Activated CD8-positive, alpha-beta T cell treated with anti-CD3 and anti-CD28 coated beads, Interleukin-2, amount 10 ng/mL, durations not matched to agents 7 days and 5 days (primary cell): ENCODE measurements at regions not wholly inside any gene's neighbourhood (a gene's known extent, or its start where the extent isn't known, plus 50 kb on each side); places are given as distances from the start of the nearest gene placed in this dataset.
"Not testable (repeated sequence)": the region's sequence is repeated elsewhere in the genome, so short reads cannot be mapped to it uniquely, and the experiment has no call there.

Experiments
- ATAC-seq: fragments of 150-1000 bp; cut with Tn5 transposase; one replicate; pipeline ENCODE4 v1.10.0; 2021; ENCODE audit warnings: moderate library complexity
- CTCF ChIA-PET: fragments of 350-600 bp; sonication (Branson Sonifier 250); formaldehyde crosslinking; loops from one replicate; lab custom pipeline; 2021; ENCODE audit warnings: antibody characterized with exemption; lab: Charles Lee
- POLR2A ChIA-PET: fragments of 350-600 bp; sonication (Branson Sonifier 250); formaldehyde crosslinking; loops from one replicate; lab custom pipeline; 2021; ENCODE audit warnings: antibody characterized with exemption; lab: Charles Lee
- DNase-seq: peaks from one replicate; pipeline ENCODE4 v3.0.0-alpha.2; 2020
- H3K27ac Mint-ChIP-seq: one replicate; pipeline ENCODE4 v1.8.0; 2021; ENCODE audit warnings: mild to moderate bottlenecking, mixed read lengths
- H3K27me3 Mint-ChIP-seq: one replicate; pipeline ENCODE4 v1.8.0; 2021; ENCODE audit warnings: low read depth, mixed read lengths
- H3K36me3 Mint-ChIP-seq: one replicate; pipeline ENCODE4 v1.8.0; 2021; ENCODE audit warnings: low read depth, mixed read lengths
- H3K4me1 Mint-ChIP-seq: one replicate; pipeline ENCODE4 v1.8.0; 2021; ENCODE audit warnings: low read depth, mixed read lengths
- H3K4me3 Mint-ChIP-seq: one replicate; pipeline ENCODE4 v1.8.0; 2021; ENCODE audit warnings: mild to moderate bottlenecking, mixed read lengths
- H3K9me3 Mint-ChIP-seq: one replicate; pipeline ENCODE4 v1.8.0; 2022; ENCODE audit warnings: mixed read lengths; ENCODE audit not compliant: insufficient read depth

GRCh38 chr12:67540920-67541624 lies 107.5 kb upstream of the DYRK2 start:
- ChIA-PET CTCF (no interaction called here), POLR2A (no interaction called here)
- Mint-ChIP-seq H3K4me3 (no peak overlapping the region), H3K9me3 (no peaks in the 10 kb centered on the region), H3K36me3 (no peaks in the 10 kb centered on the region), H3K4me1 (peaks cover 14% of the 10 kb centered on the region), H3K27me3 (no peaks in the 10 kb centered on the region), H3K27ac (peak overlapping the region; percentile 44)
- DNase-seq (no peak), ATAC-seq (no peak)

- no peak overlapping the region for H3K4me3 Mint-ChIP-seq
- CTCF ChIA-PET: no interaction called here
- no peak for ATAC-seq
- H3K36me3 Mint-ChIP-seq: no peaks in the 10 kb centered on the region
- no peak for DNase-seq
- POLR2A ChIA-PET: no interaction called here
- peaks cover 14% of the 10 kb centered on the region for H3K4me1 Mint-ChIP-seq
- H3K27me3 Mint-ChIP-seq: no peaks in the 10 kb centered on the region
- H3K27ac Mint-ChIP-seq: peak overlapping the region; percentile 44
- no peaks in the 10 kb centered on the region for H3K9me3 Mint-ChIP-seq
These were observed 106.9 kb upstream of the DYRK2 start for GRCh38 chr12:67541625-67541991.

DNA sequence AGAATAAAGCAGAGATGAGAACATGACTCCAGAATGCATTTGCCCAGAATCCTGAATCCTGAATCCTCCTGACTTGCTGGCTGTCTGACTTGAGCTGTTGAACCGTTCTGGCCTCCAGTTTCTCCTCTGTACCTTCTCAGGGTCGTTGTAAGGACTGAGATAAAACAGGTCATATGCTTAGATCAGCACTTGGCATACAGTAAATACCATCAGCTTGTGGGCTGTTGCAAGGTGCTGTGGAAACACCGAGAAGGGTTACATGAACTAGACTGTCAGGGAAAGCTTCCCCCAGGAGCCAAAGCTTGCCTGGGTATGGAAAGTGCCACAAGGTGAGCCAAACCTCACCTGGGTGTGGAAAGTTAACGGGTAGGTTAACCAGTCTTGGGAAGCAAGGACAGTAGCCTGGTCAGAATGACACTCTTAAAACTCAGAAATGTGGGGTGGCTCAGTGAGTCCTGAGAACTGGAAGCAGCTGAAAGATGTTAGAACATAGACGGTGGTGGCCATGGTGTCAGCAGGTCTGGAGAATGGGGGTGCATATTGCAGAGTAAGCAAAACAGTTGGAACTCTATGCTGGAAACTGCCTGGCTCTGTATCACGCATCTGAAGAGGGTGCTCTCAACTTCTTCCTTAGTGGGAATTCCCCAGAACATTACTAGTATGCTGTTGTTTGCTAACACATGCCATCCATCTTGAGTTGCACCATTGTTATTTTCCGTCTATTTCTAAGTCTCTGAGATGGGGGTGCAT lies 105.3 kb upstream of the DYRK2 start:
- Mint-ChIP-seq H3K4me1 (peaks cover 11% of the 10 kb centered on the region), H3K9me3 (no peaks in the 10 kb centered on the region), H3K27ac (no peak overlapping the region), H3K27me3 (no peaks in the 10 kb centered on the region), H3K36me3 (no peaks in the 10 kb centered on the region), H3K4me3 (no peak overlapping the region)
- CTCF ChIA-PET: interaction anchor here (1.1 to 1.5 kb wide), 2 partner anchors 12 to 14 kb away, joined by 3 to 5 read pairs; no protein-coding TSS in a partner anchor
- ATAC-seq (no peak), DNase-seq (no peak)
- POLR2A ChIA-PET: no interaction called here

GRCh38 chr12:67545298-67545697 lies 103.2 kb upstream of the DYRK2 start:
- POLR2A ChIA-PET: interaction anchor here (0.7 kb wide), 1 partner anchor 48 kb away, joined by 4 read pairs; no protein-coding TSS in a partner anchor
- CTCF ChIA-PET: interaction anchor here (1.9 kb wide), 1 partner anchor 18 kb away, joined by 6 read pairs; no protein-coding TSS in a partner anchor
- no peak for DNase-seq
- no peak overlapping the region for H3K27ac Mint-ChIP-seq
- ATAC-seq: no peak
- no peaks in the 10 kb centered on the region for H3K9me3 Mint-ChIP-seq
- no peaks in the 10 kb centered on the region for H3K36me3 Mint-ChIP-seq
- peaks cover 11% of the 10 kb centered on the region for H3K4me1 Mint-ChIP-seq
- no peak overlapping the region for H3K4me3 Mint-ChIP-seq
- H3K27me3 Mint-ChIP-seq: peaks cover 1% of the 10 kb centered on the region

- Mint-ChIP-seq H3K36me3 (peaks cover 6% of the 10 kb centered on the region), H3K9me3 (no peaks in the 10 kb centered on the region), H3K27me3 (peaks cover 1% of the 10 kb centered on the region), H3K4me3 (no peak overlapping the region), H3K4me1 (peaks cover 5% of the 10 kb centered on the region), H3K27ac (no peak overlapping the region)
- DNase-seq: no peak
- ChIA-PET POLR2A (no interaction called here), CTCF (interaction anchor here (1.3 to 1.9 kb wide), 3 partner anchors 17 to 190 kb away, joined by 4 to 6 read pairs (median 4); no protein-coding TSS in a partner anchor)
- no peak for ATAC-seq
These were observed 101.8 kb upstream of the DYRK2 start for GRCh38 chr12:67546746-67547145.

DNA sequence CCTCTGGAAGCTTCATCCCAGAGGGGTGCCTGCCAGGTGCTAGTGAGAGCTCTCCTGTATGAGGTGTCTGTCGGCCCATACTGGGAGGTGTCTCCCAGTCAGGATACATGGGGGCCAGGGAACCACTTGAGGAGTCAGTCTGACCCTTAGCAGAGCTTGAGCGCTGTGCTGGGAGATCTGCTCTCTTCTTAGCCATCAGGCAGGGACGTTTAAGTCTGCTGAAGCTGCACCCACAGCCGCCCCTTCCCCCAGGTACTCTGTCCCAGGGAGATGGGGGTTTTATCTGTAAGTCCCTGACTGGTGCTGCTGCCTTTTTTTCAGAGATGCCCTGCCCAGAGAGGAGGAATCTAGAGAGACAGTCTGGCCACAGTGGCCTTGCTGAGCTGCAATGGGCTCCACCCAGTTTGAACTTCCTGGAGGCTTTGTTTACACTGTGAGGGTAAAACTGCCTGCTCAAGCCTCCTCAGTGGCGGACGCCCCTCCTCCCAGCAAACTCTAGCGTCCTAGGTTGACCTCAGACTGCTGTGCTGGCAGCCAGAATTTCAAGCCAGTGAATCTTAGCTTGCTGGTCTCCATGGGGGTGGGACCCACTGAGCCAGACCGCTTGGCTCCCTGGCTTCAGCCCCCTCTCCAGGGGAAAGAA lies 93.3 kb upstream of the DYRK2 start:
- CTCF ChIA-PET: interaction anchor here (1.0 to 1.6 kb wide), 2 partner anchors 12 to 27 kb away, joined by 3 read pairs; no protein-coding TSS in a partner anchor
- H3K36me3 Mint-ChIP-seq: peaks cover 16% of the 10 kb centered on the region
- H3K9me3 Mint-ChIP-seq, H3K4me1 Mint-ChIP-seq, H3K4me3 Mint-ChIP-seq, H3K27me3 Mint-ChIP-seq: not testable (repeated sequence)
- DNase-seq (peak; percentile 55), ATAC-seq (peak; percentile 61)
- peak overlapping the region; percentile 69 for H3K27ac Mint-ChIP-seq
- POLR2A ChIA-PET: interaction anchor here (0.6 kb wide), 1 partner anchor 100 kb away, joined by 3 read pairs; no protein-coding TSS in a partner anchor

DNA sequence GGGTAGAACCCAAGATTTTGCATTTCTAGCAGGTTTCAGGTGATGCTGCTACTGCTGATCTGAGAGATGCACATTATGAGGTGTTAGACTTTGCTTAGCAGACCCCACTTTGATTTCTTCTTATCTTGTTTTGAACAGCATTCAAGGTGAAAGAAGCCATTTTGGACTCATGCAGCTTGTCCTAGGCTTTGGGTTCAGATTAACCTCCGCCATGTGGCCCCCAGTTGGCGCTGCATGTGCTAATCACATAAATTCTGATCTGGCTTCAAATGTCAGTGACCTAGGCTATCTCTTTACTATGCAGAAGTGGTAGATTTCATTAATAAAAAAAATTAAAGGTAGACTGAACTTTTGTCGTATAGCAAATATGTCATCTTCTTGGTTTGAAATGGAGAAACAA lies 89.8 kb upstream of the DYRK2 start:
- Mint-ChIP-seq H3K4me1 (no peaks in the 10 kb centered on the region), H3K27me3 (no peaks in the 10 kb centered on the region), H3K9me3 (peaks cover 11% of the 10 kb centered on the region), H3K36me3 (peaks cover 16% of the 10 kb centered on the region), H3K27ac (no peak overlapping the region), H3K4me3 (no peak overlapping the region)
- DNase-seq: no peak
- CTCF ChIA-PET: interaction anchor here (1.0 to 2.4 kb wide), 2 partner anchors 16 to 68 kb away, joined by 3 to 5 read pairs; no protein-coding TSS in a partner anchor
- POLR2A ChIA-PET: no interaction called here
- ATAC-seq: no peak

DNA sequence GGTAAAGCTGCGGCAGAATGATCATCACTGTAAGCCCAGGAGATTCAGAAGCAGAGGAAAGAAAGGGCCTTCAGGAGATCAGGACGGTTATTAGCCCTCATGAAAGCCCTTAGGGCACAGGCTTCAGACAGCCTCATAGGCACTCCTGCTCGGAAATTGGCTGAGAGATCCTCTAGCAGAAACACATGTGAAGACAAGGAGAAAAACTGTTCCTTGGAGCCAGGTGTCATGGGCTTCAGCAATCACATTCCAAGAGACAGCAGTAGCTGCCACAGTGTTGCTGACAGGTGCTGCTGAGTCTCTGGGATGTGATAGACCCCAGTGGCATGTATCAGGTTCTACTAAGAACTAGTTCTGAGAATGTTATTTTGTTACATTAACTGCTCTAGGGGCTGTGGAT lies 88.8 kb upstream of the DYRK2 start:
- Mint-ChIP-seq H3K4me1 (no peaks in the 10 kb centered on the region), H3K36me3 (peaks cover 16% of the 10 kb centered on the region), H3K9me3 (peaks cover 11% of the 10 kb centered on the region), H3K4me3 (no peak overlapping the region), H3K27me3 (no peaks in the 10 kb centered on the region), H3K27ac (no peak overlapping the region)
- DNase-seq (no peak), ATAC-seq (no peak)
- CTCF ChIA-PET: no interaction called here
- POLR2A ChIA-PET: interaction anchor here (1.3 kb wide), 1 partner anchor 20 kb away, joined by 3 read pairs; no protein-coding TSS in a partner anchor

- Mint-ChIP-seq H3K27me3 (no peaks in the 10 kb centered on the region), H3K27ac (no peak overlapping the region), H3K9me3 (peaks cover 11% of the 10 kb centered on the region), H3K36me3 (peaks cover 12% of the 10 kb centered on the region), H3K4me1 (no peaks in the 10 kb centered on the region), H3K4me3 (no peak overlapping the region)
- ATAC-seq: no peak
- DNase-seq: no peak
- CTCF ChIA-PET: interaction anchor here (1.3 kb wide), 1 partner anchor 16 kb away, joined by 4 read pairs; no protein-coding TSS in a partner anchor
- POLR2A ChIA-PET: no interaction called here
These were observed 85.8 kb upstream of the DYRK2 start for GRCh38 chr12:67562513-67563287.

DNA sequence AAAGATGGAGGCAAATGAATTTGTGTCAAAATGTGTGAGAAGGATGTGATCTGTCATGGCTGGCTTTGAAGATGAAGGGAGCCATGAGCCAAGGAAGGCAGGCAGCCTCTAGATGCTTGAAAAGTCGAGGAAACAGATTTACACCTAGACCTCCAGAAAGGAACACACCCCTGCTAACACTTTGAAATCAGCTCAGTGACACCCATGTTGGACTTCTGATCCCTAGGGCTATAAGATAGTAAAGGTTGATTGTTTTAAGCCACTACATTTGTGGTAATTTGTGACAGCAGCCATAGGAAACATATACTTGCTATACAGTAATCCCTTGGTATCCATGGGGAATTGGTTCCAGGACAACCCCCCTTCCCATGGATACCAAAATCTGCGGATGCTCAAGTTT lies 80.5 kb upstream of the DYRK2 start:
- peaks cover 9% of the 10 kb centered on the region for H3K4me1 Mint-ChIP-seq
- H3K36me3 Mint-ChIP-seq: peaks cover 4% of the 10 kb centered on the region
- ChIA-PET CTCF (interaction anchor here (1.4 kb wide), 1 partner anchor 375 kb away, joined by 4 read pairs; no protein-coding TSS in a partner anchor), POLR2A (no interaction called here)
- H3K27me3 Mint-ChIP-seq: peaks cover 3% of the 10 kb centered on the region
- no peak for ATAC-seq
- no peak overlapping the region for H3K4me3 Mint-ChIP-seq
- no peak overlapping the region for H3K27ac Mint-ChIP-seq
- no peak for DNase-seq
- no peaks in the 10 kb centered on the region for H3K9me3 Mint-ChIP-seq

GRCh38 chr12:67572492-67572891 lies 76.1 kb upstream of the DYRK2 start:
- peaks cover under 1% of the 10 kb centered on the region for H3K9me3 Mint-ChIP-seq

More at GRCh38 chr12:67572492-67572891, 76.1 kb upstream of the DYRK2 start:
- DNase-seq: no peak
- H3K4me3 Mint-ChIP-seq: no peak overlapping the region
- no peak for ATAC-seq
- H3K27me3 Mint-ChIP-seq: peaks cover 3% of the 10 kb centered on the region
- H3K4me1 Mint-ChIP-seq: peaks cover 10% of the 10 kb centered on the region
- POLR2A ChIA-PET: no interaction called here
- peaks cover under 1% of the 10 kb centered on the region for H3K36me3 Mint-ChIP-seq
- no peak overlapping the region for H3K27ac Mint-ChIP-seq
- CTCF ChIA-PET: interaction anchor here (1.8 kb wide), 1 partner anchor 370 kb away, joined by 4 read pairs; no protein-coding TSS in a partner anchor
